OCI-LY3 (cell line): ENCODE measurements at regions not wholly inside any gene's neighbourhood (a gene's known extent, or its start where the extent isn't known, plus 50 kb on each side); places are given as distances from the start of the nearest gene placed in this dataset.

Experiments used
- EZH2phosphoT487 ChIP-seq: fragments of 200-600 bp; shearing (Covaris generic); IDR thresholded peaks from 2 replicates; pipeline ENCODE4 v1.6.1; 2018; ENCODE audit warnings: antibody characterized with exemption, mixed run types, low read depth
- TF ChIP-seq, protein P1 (sequence below): fragments of 200-600, 300-600 bp; sonication (generic); IDR thresholded peaks from 2 replicates; pipeline ENCODE4 v1.5.1; 2014; ENCODE audit warnings: antibody characterized with exemption, low read length, low read depth

- TF ChIP-seq, protein P1, sequence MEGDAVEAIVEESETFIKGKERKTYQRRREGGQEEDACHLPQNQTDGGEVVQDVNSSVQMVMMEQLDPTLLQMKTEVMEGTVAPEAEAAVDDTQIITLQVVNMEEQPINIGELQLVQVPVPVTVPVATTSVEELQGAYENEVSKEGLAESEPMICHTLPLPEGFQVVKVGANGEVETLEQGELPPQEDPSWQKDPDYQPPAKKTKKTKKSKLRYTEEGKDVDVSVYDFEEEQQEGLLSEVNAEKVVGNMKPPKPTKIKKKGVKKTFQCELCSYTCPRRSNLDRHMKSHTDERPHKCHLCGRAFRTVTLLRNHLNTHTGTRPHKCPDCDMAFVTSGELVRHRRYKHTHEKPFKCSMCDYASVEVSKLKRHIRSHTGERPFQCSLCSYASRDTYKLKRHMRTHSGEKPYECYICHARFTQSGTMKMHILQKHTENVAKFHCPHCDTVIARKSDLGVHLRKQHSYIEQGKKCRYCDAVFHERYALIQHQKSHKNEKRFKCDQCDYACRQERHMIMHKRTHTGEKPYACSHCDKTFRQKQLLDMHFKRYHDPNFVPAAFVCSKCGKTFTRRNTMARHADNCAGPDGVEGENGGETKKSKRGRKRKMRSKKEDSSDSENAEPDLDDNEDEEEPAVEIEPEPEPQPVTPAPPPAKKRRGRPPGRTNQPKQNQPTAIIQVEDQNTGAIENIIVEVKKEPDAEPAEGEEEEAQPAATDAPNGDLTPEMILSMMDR: no peak
- no peak for TF ChIP-seq EZH2phosphoT487
Measured at GRCh38 chr16:63690961-63691360, 1430.9 kb downstream of the CDH11 start.
